Adrenal gland (tissue), 9 donors: ENCODE measurements at regions not wholly inside any gene's neighbourhood (a gene's known extent, or its start where the extent isn't known, plus 50 kb on each side); places are given as distances from the start of the nearest gene placed in this dataset.

Experiments
- DNase-seq, 7 donors: peaks; one replicate each; pipeline ENCODE4 v3.0.0-alpha.2; 2019 to 2020
- H3K27ac ChIP-seq, 5 donors: fragments of 200-600 bp; sonication (generic) in 4 of 5; 1 replicate in 3 of 5; 2 replicates in 2 of 5; pipeline versions ENCODE4 v1.5.1 to v1.8.0; 2016 to 2020; ENCODE audit warnings: mild to moderate bottlenecking in 1 of 5
- H3K27me3 ChIP-seq: fragments of 200-600 bp; 2 replicates; pipeline ENCODE4 v1.8.0; 2021
- H3K36me3 ChIP-seq, 2 donors: fragments of 200-600 bp; replicated peaks in 1 of 2; 1 replicate in 1 of 2; 2 replicates in 1 of 2; pipeline versions ENCODE4 v1.5.1 to v1.8.0; 2018 to 2022
- H3K4me1 ChIP-seq, 2 donors: fragments of 200-600 bp; replicated peaks in 1 of 2; 1 replicate in 1 of 2; 2 replicates in 1 of 2; pipeline versions ENCODE4 v1.5.1 to v1.8.0; 2018 to 2021
- H3K4me3 ChIP-seq, 4 donors: fragments of 200-600 bp; sonication (generic) in 3 of 4; one replicate each; pipeline ENCODE4 v1.5.1; 2016 to 2018
- H3K9me3 ChIP-seq, 3 donors: fragments of 200-600 bp; sonication (generic) in 1 of 3; replicated peaks in 1 of 3; 1 replicate in 2 of 3; 2 replicates in 1 of 3; pipeline versions ENCODE4 v1.5.1 to v1.8.0; 2016 to 2021
- POLR2A ChIP-seq, 2 donors: fragments of 450-650 bp; IDR thresholded peaks; one replicate each; pipeline ENCODE4 v1.6.1; 2017; ENCODE audit warnings: antibody characterized with exemption in 2 of 2, mild to moderate bottlenecking in 2 of 2, moderate library complexity in 1 of 2
- WGBS, 4 donors: extraction: QIAGEN DNeasy Blood & Tissue Kit in 2 of 4; methylation state at CpG; one replicate each; pipeline versions ENCODE4 v1.1.5 to v1.1.7; 2013 to 2017; 5-methylcytosine and 5-hydroxymethylcytosine counted together
- intact Hi-C, 2 donors: fragments of 100-400 bp; cut with DNase I; formaldehyde crosslinking; loops; one replicate each; pipeline versions ENCODE4 v1.14.1 to v1.15.0; 2022 to 2023
- TF ChIP-seq, protein P1 (sequence below), 6 experiments: fragments of 450-650 bp in 4 of 6; fragments of 200-600 bp in 2 of 6; sonication (generic) in 1 of 6; IDR thresholded peaks; 1 replicate in 5 of 6; 2 replicates in 1 of 6; pipeline versions ENCODE4 v1.5.1 to v1.8.0; 2016 to 2021; ENCODE audit warnings: antibody characterized with exemption in 6 of 6, mild to moderate bottlenecking in 2 of 6, moderate library complexity in 1 of 6
- donor health status: healthy with polysubstance abuse.
- donor health status: Bipolar disorder and iron deficiency.
- donor health status: DM: yes; HTN: yes; CAD: no.
- donor health status: DM: no; HTN: no; CAD: no.
- donor health status: DM: no; HTN: no; CAD: no.

- Histone ChIP-seq H3K9me3 (no peaks in the 10 kb centered on the region), H3K4me3 (no peak overlapping the region), H3K4me1 (no peaks in the 10 kb centered on the region), H3K27ac (no peak overlapping the region), H3K36me3 (no peaks in the 10 kb centered on the region), H3K27me3 (no peaks in the 10 kb centered on the region)
- DNase-seq, result no peak
- TF ChIP-seq POLR2A (IDR thresholded peaks at IDR 0.05), result no peak
- TF ChIP-seq, protein P1, sequence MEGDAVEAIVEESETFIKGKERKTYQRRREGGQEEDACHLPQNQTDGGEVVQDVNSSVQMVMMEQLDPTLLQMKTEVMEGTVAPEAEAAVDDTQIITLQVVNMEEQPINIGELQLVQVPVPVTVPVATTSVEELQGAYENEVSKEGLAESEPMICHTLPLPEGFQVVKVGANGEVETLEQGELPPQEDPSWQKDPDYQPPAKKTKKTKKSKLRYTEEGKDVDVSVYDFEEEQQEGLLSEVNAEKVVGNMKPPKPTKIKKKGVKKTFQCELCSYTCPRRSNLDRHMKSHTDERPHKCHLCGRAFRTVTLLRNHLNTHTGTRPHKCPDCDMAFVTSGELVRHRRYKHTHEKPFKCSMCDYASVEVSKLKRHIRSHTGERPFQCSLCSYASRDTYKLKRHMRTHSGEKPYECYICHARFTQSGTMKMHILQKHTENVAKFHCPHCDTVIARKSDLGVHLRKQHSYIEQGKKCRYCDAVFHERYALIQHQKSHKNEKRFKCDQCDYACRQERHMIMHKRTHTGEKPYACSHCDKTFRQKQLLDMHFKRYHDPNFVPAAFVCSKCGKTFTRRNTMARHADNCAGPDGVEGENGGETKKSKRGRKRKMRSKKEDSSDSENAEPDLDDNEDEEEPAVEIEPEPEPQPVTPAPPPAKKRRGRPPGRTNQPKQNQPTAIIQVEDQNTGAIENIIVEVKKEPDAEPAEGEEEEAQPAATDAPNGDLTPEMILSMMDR (IDR thresholded peaks at IDR 0.05), result no peak
- 78 to 86% (median 82%) methylated on average over 3 of the region's 3 CpGs for WGBS, 4 donors
- intact Hi-C loops, result loop anchor here (10.0 kb wide), 2 partner anchors 876 to 1186 kb away; no protein-coding TSS in a partner anchor
Observed at GRCh38 chr5:155948576-155948975, 378.4 kb upstream of the SGCD start.

DNA sequence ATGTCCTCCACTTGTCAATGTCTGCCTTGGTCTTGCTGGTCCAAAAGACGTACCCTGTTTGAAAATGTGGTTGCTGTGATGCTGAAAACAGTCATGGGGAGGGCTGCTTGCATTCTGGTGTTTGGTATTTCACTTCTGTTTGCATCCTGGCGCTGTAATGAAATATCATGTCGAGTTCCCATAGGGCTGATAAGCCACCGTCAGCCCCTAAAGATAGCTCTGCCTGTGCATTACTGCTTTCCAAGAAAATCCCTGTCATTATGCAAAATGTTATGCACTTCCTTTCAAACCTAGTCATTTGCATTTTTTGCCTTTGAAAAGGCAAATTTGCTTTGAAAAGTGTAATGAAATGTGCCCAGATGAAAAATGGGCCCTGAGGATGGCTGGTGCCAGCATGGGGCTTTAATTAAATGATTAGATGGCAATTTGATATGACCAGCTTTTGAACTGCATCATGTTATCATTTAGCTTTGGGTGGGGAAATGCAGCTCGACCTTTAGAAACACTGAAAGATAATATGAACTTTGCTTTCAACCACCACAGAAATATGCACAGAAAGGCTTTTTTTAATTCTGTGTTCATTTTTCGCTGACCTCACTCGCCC lies 374.4 kb upstream of the SGCD start:
- H3K4me1 ChIP-seq, result no peaks in the 10 kb centered on the region
- whole genome bisulfite sequencing, 4 donors, result 65 to 79% (median 72%) methylated on average over 7 of the region's 7 CpGs
- no peak overlapping the region for H3K27ac ChIP-seq
- no peak overlapping the region for H3K4me3 ChIP-seq
- no peaks in the 10 kb centered on the region for H3K36me3 ChIP-seq
- TF ChIP-seq, protein P1 (IDR thresholded peaks at IDR 0.05), result no peak
- no peak for TF ChIP-seq POLR2A (IDR thresholded peaks at IDR 0.05)
- no peaks in the 10 kb centered on the region for H3K9me3 ChIP-seq
- intact Hi-C loops, result no loop called here
- DNase-seq, result no peak
- no peaks in the 10 kb centered on the region for H3K27me3 ChIP-seq

DNA sequence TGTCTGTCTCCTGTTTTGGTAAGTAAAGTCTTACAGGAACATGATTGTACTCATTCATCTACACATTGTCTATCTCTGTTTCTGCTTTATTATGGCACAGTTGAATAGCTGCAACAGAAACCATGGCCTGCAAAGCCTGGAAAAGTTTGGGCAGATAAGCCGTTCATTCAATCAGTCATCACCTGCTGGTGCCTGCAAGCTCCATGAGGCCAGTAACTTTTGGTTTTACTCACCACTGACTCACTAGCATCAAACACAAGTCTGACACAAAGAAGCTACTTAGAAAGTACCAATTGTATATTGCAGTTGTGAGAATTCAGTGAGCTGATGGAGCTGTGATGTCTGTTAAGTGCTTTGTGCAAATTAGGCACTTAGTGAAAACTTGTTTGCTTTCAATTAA lies 373.6 kb upstream of the SGCD start:
- Histone ChIP-seq H3K27ac (no peak overlapping the region), H3K4me1 (no peaks in the 10 kb centered on the region), H3K9me3 (no peaks in the 10 kb centered on the region), H3K27me3 (no peaks in the 10 kb centered on the region), H3K4me3 (no peak overlapping the region), H3K36me3 (no peaks in the 10 kb centered on the region)
- WGBS, 4 donors, result 76 to 89% (median 83%) methylated on average over 1 of the region's 1 CpG
- TF ChIP-seq POLR2A (IDR thresholded peaks at IDR 0.05), result no peak
- TF ChIP-seq, protein P1 (IDR thresholded peaks at IDR 0.05), result no peak
- DNase-seq, result no peak
- intact Hi-C loops, result no loop called here

DNA sequence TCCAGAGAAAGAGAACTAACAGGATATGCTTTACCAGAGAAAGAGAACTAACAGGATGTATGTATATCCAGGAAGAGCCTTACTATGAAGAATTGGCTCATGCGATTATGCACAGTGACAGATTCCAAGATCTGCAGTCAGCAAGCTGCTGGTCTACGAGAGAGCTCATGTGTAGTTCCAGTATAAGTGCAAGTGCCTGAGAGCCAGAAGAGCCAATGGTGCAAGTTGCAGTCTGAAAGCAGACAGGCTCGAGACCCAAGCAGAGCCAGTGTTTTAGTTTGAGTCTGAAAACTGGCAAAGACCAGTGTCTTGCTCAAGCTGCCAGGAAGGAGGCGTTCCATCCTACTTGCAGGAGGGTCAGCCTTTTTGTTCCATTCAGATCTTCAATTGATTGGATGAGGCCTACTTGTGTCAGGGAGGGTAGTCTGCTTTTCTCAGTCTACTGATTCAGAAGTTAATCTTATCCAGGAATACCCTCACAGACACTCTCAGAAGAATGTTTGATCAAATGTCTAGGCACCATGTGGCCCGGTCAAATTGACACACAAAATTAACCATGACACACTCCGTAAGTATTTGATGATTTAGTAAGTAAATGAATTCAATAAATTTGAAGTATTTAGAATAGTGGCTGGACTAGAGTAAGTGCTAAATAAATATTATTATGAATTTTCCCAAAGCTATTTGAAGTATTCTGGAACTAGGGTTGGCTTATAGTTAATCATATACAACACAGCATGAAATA lies 372.1 kb upstream of the SGCD start:
- Histone ChIP-seq H3K4me3 (no peak overlapping the region), H3K4me1 (no peaks in the 10 kb centered on the region), H3K36me3 (no peaks in the 10 kb centered on the region), H3K27ac (no peak overlapping the region), H3K9me3 (no peaks in the 10 kb centered on the region), H3K27me3 (no peaks in the 10 kb centered on the region)
- TF ChIP-seq, protein P1 (IDR thresholded peaks at IDR 0.05), result no peak
- TF ChIP-seq POLR2A (IDR thresholded peaks at IDR 0.05), result no peak
- intact Hi-C loops, result no loop called here
- 86 to 95% (median 89%) methylated on average over 6 of the region's 6 CpGs for WGBS, 4 donors
- DNase-seq, result no peak
